Upper lobe of left lung (tissue), 6 donors: ENCODE measurements at regions not wholly inside any gene's neighbourhood (a gene's known extent, or its start where the extent isn't known, plus 50 kb on each side); places are given as distances from the start of the nearest gene placed in this dataset.

Experiments used
- ATAC-seq, 2 donors: fragments of 200-7000 bp; cut with Tn5 transposase; one replicate each; pipeline ENCODE4 v1.9.1; 2022; ENCODE audit warnings: mild to moderate bottlenecking in 2 of 2, moderate library complexity in 2 of 2; ENCODE audit not compliant: low FRiP score in 2 of 2
- DNase-seq, 2 donors: peaks; one replicate each; pipeline ENCODE4 v3.0.0-alpha.2; 2019 to 2020
- H3K27ac ChIP-seq, 4 donors: fragments of 200-600 bp; sonication (generic); one replicate each; pipeline ENCODE4 v1.5.1; 2016 to 2019
- H3K27me3 ChIP-seq, 4 donors: fragments of 200-600 bp; sonication (generic); one replicate each; pipeline ENCODE4 v1.5.1; 2017 to 2019
- H3K36me3 ChIP-seq, 4 donors: fragments of 200-600 bp; sonication (generic); one replicate each; pipeline ENCODE4 v1.5.1; 2016 to 2019
- H3K4me1 ChIP-seq, 4 donors: fragments of 200-600 bp; sonication (generic); one replicate each; pipeline ENCODE4 v1.5.1; 2018 to 2019
- H3K4me3 ChIP-seq, 4 donors: fragments of 200-600 bp; sonication (generic); one replicate each; pipeline ENCODE4 v1.5.1; 2017 to 2019; ENCODE audit warnings: mild to moderate bottlenecking in 2 of 4, moderate library complexity in 1 of 4
- H3K9me3 ChIP-seq, 4 donors: fragments of 200-600 bp; sonication (generic); one replicate each; pipeline ENCODE4 v1.5.1; 2018 to 2019
- EP300 ChIP-seq, 4 donors: sonication (generic); formaldehyde crosslinking; IDR thresholded peaks; one replicate each; pipeline ENCODE4 v1.5.1; 2017; ENCODE audit warnings: antibody characterized with exemption in 4 of 4, control low read depth in 2 of 4
- POLR2A ChIP-seq, 4 donors: fragments of 450-650 bp; IDR thresholded peaks; one replicate each; pipeline ENCODE4 v1.5.1; 2016 to 2017; ENCODE audit warnings: antibody characterized with exemption in 4 of 4, mild to moderate bottlenecking in 2 of 4
- POLR2AphosphoS5 ChIP-seq, 2 donors: sonication (generic); formaldehyde crosslinking; IDR thresholded peaks; one replicate each; pipeline ENCODE4 v1.5.1; 2017; ENCODE audit warnings: antibody characterized with exemption in 2 of 2
- WGBS, 2 donors: methylation state at CpG; one replicate each; pipeline ENCODE4 v1.1.5; 2017 to 2018; 5-methylcytosine and 5-hydroxymethylcytosine counted together
- TF ChIP-seq, protein P1 (sequence below), 6 experiments: fragments of 450-650 bp in 4 of 6; fragments of 200-600 bp in 2 of 6; sonication (generic) in 2 of 6; IDR thresholded peaks; one replicate each; pipeline ENCODE4 v1.5.1; 2016 to 2019; ENCODE audit warnings: antibody characterized with exemption in 6 of 6
- donor health status: DM: no; HTN: no; CAD: no; lungs with moderate emphysema.
- donor health status: DM: no; HTN: yes; CAD: no; lungs with severe emphysema.

DNA sequence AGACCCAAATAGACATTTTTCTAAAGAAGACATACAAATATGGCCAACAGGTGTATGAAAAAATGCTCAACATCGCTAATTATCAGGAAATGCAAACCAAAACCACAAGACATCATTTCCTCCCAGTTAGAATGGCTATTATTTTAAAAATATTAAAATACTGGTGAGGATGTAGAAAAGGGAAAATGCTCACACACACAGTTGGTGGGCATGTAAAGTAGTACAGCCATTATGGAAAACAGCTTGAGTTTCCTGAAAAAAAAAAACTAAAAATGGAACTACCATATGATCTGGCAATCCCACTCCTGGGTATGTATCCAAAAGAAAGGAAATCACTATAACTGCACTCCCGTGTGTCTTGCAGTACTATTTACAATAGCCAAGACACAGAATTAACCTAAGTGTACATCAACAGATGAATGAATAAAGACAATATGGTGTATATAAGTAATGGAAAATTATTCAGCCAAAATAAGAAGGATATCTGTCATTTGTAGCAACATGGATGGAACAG lies 128.9 kb upstream of the DKK2 start:
- Histone ChIP-seq H3K27ac (no peak overlapping the region), H3K36me3 (no peaks in the 10 kb centered on the region), H3K4me3 (no peak overlapping the region), H3K27me3 (no peaks in the 10 kb centered on the region), H3K4me1 (no peaks in the 10 kb centered on the region), H3K9me3 (peaks cover 0 to 6% (median 0%) of the 10 kb centered on the region in 4 donors)
- DNase-seq = no peak
- ATAC-seq = no peak
- TF ChIP-seq POLR2AphosphoS5 (IDR thresholded peaks at IDR 0.05) = no peak
- no peak for TF ChIP-seq EP300 (IDR thresholded peaks at IDR 0.05)
- TF ChIP-seq, protein P1, sequence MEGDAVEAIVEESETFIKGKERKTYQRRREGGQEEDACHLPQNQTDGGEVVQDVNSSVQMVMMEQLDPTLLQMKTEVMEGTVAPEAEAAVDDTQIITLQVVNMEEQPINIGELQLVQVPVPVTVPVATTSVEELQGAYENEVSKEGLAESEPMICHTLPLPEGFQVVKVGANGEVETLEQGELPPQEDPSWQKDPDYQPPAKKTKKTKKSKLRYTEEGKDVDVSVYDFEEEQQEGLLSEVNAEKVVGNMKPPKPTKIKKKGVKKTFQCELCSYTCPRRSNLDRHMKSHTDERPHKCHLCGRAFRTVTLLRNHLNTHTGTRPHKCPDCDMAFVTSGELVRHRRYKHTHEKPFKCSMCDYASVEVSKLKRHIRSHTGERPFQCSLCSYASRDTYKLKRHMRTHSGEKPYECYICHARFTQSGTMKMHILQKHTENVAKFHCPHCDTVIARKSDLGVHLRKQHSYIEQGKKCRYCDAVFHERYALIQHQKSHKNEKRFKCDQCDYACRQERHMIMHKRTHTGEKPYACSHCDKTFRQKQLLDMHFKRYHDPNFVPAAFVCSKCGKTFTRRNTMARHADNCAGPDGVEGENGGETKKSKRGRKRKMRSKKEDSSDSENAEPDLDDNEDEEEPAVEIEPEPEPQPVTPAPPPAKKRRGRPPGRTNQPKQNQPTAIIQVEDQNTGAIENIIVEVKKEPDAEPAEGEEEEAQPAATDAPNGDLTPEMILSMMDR (IDR thresholded peaks at IDR 0.05) = no peak
- no peak for TF ChIP-seq POLR2A (IDR thresholded peaks at IDR 0.05)
- WGBS, 2 donors = 58 to 67% methylated on average over 2 of the region's 2 CpGs

DNA sequence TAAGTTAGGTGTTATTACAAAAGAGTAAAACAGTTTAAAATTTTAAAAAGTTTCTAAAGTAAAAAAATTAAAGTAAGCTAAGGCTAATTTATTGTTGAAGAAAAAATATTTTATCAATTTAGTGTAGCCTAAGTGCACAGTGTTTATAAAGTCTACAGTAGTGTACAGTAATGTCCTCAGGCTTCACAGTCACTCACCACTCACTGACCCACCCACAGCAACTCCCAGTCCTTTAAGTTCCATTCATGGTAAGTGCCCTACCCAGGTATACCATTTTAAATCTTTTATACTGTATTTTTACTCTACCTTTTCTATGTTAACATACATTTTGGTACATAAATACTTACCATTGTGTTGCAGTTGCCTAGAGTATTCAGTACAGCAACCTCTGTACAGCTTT lies 120.3 kb upstream of the DKK2 start:
- Histone ChIP-seq H3K27me3 (no peaks in the 10 kb centered on the region), H3K4me1 (no peaks in the 10 kb centered on the region), H3K4me3 (no peak overlapping the region), H3K27ac (no peak overlapping the region), H3K9me3 (no peaks in the 10 kb centered on the region), H3K36me3 (no peaks in the 10 kb centered on the region)
- ATAC-seq = no peak
- TF ChIP-seq POLR2A (IDR thresholded peaks at IDR 0.05) (no peak), POLR2AphosphoS5 (IDR thresholded peaks at IDR 0.05) (no peak), EP300 (IDR thresholded peaks at IDR 0.05) (no peak)
- TF ChIP-seq, protein P1 (IDR thresholded peaks at IDR 0.05) = no peak
- DNase-seq = no peak

DNA sequence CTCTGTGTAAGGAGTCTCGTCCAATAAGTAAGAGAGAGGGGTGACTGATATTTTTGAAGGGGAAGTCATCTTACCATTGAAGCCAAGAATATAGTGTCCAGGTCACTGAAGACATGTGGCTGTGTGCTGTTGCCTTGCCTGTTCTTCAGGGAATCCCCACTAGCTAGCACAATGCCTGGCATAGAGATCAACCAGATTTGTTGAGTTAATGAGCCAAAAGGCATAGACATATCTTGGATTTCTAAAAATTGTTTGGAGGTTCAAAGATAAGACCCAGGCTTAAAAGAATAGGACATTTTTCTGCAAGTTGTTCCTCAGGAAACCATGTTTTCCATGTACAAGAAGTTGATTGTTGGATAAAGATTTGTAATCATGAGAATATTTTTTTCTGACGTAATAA lies 119.3 kb upstream of the DKK2 start:
- Histone ChIP-seq H3K4me1 (no peaks in the 10 kb centered on the region), H3K27me3 (no peaks in the 10 kb centered on the region), H3K27ac (no peak overlapping the region), H3K9me3 (no peaks in the 10 kb centered on the region), H3K36me3 (no peaks in the 10 kb centered on the region), H3K4me3 (no peak overlapping the region)
- DNase-seq = no peak
- no peak for ATAC-seq
- WGBS, 2 donors = 41 to 72% methylated on average over 2 of the region's 2 CpGs
- TF ChIP-seq POLR2AphosphoS5 (IDR thresholded peaks at IDR 0.05) = no peak
- TF ChIP-seq POLR2A (IDR thresholded peaks at IDR 0.05) = no peak
- no peak for TF ChIP-seq EP300 (IDR thresholded peaks at IDR 0.05)
- TF ChIP-seq, protein P1 (IDR thresholded peaks at IDR 0.05) = no peak

DNA sequence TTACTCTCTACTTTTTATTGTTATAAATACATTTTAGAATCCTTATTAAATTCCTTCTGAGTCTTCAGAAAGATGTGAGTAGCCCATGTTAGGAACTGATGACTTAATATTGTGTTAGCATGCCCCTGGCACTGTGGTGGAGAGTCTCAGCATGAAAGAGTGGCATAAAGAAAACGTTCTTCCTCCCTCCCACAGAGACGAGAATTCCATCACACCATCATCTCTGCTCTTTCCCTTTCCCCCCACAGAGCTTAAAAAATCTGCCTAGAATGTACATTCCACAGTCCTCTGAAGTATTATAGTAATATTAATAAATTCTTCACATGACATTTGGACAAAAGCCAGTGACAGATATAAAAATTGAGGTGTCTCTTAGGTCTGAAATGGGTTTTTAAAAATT lies 117.8 kb upstream of the DKK2 start:
- Histone ChIP-seq H3K4me3 (no peak overlapping the region), H3K36me3 (no peaks in the 10 kb centered on the region), H3K9me3 (no peaks in the 10 kb centered on the region), H3K27me3 (no peaks in the 10 kb centered on the region), H3K4me1 (no peaks in the 10 kb centered on the region), H3K27ac (no peak overlapping the region)
- no peak for ATAC-seq
- TF ChIP-seq POLR2AphosphoS5 (IDR thresholded peaks at IDR 0.05) (no peak), EP300 (IDR thresholded peaks at IDR 0.05) (no peak), POLR2A (IDR thresholded peaks at IDR 0.05) (no peak)
- TF ChIP-seq, protein P1 (IDR thresholded peaks at IDR 0.05) = no peak
- 46 to 50% methylated on average over 2 of the region's 2 CpGs for WGBS, 2 donors
- no peak for DNase-seq

DNA sequence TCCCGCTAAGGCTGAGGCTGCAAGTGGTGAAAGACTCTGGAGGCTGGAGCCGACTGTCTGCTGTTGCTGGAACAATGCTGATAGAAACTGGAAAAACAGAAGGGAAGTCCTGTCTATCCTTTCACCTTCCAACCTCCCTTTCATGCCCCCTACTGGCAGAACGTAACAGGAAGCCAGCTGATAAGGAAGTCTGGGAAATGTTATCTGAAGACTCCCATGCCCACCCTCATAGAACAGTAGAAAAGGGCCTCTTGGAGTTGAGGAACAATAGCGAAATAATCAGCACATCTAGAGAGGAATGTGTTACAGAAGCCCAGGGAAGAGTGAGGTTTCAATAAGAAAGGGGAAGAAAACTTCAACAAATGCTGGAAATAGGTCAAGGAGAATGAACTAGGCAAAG lies 117.1 kb upstream of the DKK2 start:
- ATAC-seq = no peak
- no peak for DNase-seq
- WGBS, 2 donors = 43 to 50% methylated on average over 4 of the region's 4 CpGs

More for the DNA sequence above, 117.1 kb upstream of the DKK2 start:
- no peaks in the 10 kb centered on the region for H3K36me3 ChIP-seq
- no peaks in the 10 kb centered on the region for H3K27me3 ChIP-seq
- no peaks in the 10 kb centered on the region for H3K9me3 ChIP-seq
- TF ChIP-seq EP300 (IDR thresholded peaks at IDR 0.05) = no peak
- TF ChIP-seq, protein P1 (IDR thresholded peaks at IDR 0.05) = peak in 1 of 6 experiments; percentile 7
- no peak overlapping the region for H3K27ac ChIP-seq
- H3K4me1 ChIP-seq = no peaks in the 10 kb centered on the region
- H3K4me3 ChIP-seq = no peak overlapping the region
